Common myeloid progenitor, CD34-positive (primary cell): ENCODE measurements at regions not wholly inside any gene's neighbourhood (a gene's known extent, or its start where the extent isn't known, plus 50 kb on each side); places are given as distances from the start of the nearest gene placed in this dataset.

Experiments used
- CTCF ChIA-PET: fragments of 350-600 bp; sonication (Branson Sonifier 250); formaldehyde crosslinking; loops from one replicate; lab custom pipeline; 2021; ENCODE audit warnings: antibody characterized with exemption; lab: Charles Lee
- POLR2A ChIA-PET: fragments of 350-600 bp; sonication (Branson Sonifier 250); formaldehyde crosslinking; loops from one replicate; lab custom pipeline; 2021; ENCODE audit warnings: antibody characterized with exemption; lab: Charles Lee
- DNase-seq, 3 donors: peaks; one replicate each; pipeline versions ENCODE4 v3.0.0 to v3.0.0-alpha.2; 2013
- H3K27ac ChIP-seq, 2 experiments: 1 replicate in 1 of 2; 2 replicates in 1 of 2; pipeline ENCODE4 v1.7.0; 2013; ENCODE audit warnings: inconsistent platforms in 2 of 2, low read length in 2 of 2, mild to moderate bottlenecking in 2 of 2, low read depth in 1 of 2, moderate library complexity in 1 of 2; ENCODE audit not compliant: severe bottlenecking in 2 of 2, insufficient read depth in 1 of 2, poor library complexity in 1 of 2
- H3K27me3 ChIP-seq, 5 experiments: replicated peaks in 2 of 5; 1 replicate in 3 of 5; 2 replicates in 2 of 5; pipeline versions ENCODE4 v1.6.1 to v1.7.0; 2013; ENCODE audit warnings: low read length in 4 of 5, mild to moderate bottlenecking in 2 of 5, moderate library complexity in 2 of 5, inconsistent platforms in 1 of 5; ENCODE audit not compliant: insufficient read depth in 5 of 5, control insufficient read depth in 4 of 5
- H3K36me3 ChIP-seq, 4 experiments: 1 replicate in 2 of 4; 2 replicates in 2 of 4; pipeline versions ENCODE4 v1.6.1 to v1.7.0; 2013; ENCODE audit warnings: low read length in 3 of 4, control low read depth in 1 of 4, mild to moderate bottlenecking in 1 of 4; ENCODE audit not compliant: control insufficient read depth in 4 of 4, insufficient read depth in 4 of 4
- H3K4me1 ChIP-seq, 4 experiments: 1 replicate in 3 of 4; 2 replicates in 1 of 4; pipeline versions ENCODE4 v1.6.1 to v1.7.1; 2013; ENCODE audit warnings: low read length in 3 of 4, mild to moderate bottlenecking in 3 of 4, control low read depth in 1 of 4, inconsistent platforms in 1 of 4, moderate library complexity in 1 of 4; ENCODE audit not compliant: control insufficient read depth in 4 of 4, insufficient read depth in 4 of 4; ENCODE audit errors: control extremely low read depth in 1 of 4
- H3K4me3 ChIP-seq, 7 experiments: 1 replicate in 4 of 7; 2 replicates in 3 of 7; pipeline versions ENCODE4 v1.5.1 to v1.7.0; 2013; ENCODE audit warnings: mild to moderate bottlenecking in 7 of 7, low read length in 6 of 7, moderate library complexity in 6 of 7, inconsistent platforms in 2 of 7, low read depth in 2 of 7, control low read depth in 1 of 7; ENCODE audit not compliant: insufficient read depth in 4 of 7, control insufficient read depth in 1 of 7; ENCODE audit errors: extremely low read depth in 1 of 7
- H3K9me3 ChIP-seq, 5 experiments: 1 replicate in 4 of 5; 2 replicates in 1 of 5; pipeline versions ENCODE4 v1.6.1 to v1.7.1; 2013; ENCODE audit warnings: low read length in 4 of 5, mild to moderate bottlenecking in 2 of 5, inconsistent platforms in 1 of 5, low read depth in 1 of 5, moderate library complexity in 1 of 5; ENCODE audit not compliant: control insufficient read depth in 4 of 5, insufficient read depth in 2 of 5; ENCODE audit errors: control extremely low read depth in 1 of 5
- WGBS: methylation state at CpG from one replicate; pipeline ENCODE4 v1.1.5; 2013; ENCODE audit not compliant: insufficient coverage; 5-methylcytosine and 5-hydroxymethylcytosine counted together

GRCh38 chr1:38571726-38572125 is 287.8 kb downstream of the RRAGC start:
- Histone ChIP-seq H3K36me3 (no peaks in the 10 kb centered on the region), H3K27ac (no peak overlapping the region), H3K9me3 (no peaks in the 10 kb centered on the region), H3K27me3 (peaks cover 0 to 53% (median 17%) of the 10 kb centered on the region in 5 experiments), H3K4me1 (peaks cover 0 to 2% (median 0%) of the 10 kb centered on the region in 4 experiments), H3K4me3 (no peak overlapping the region)
- ChIA-PET CTCF (interaction anchor here (1.4 to 1.5 kb wide), 2 partner anchors 10 to 14 kb away, joined by 3 read pairs; no protein-coding TSS in a partner anchor), POLR2A (no interaction called here)
- 80% methylated on average over 1 of the region's 4 CpGs for WGBS
- no peak for DNase-seq

- CTCF ChIA-PET = interaction anchor here (1.4 to 1.5 kb wide), 2 partner anchors 9 to 15 kb away, joined by 3 read pairs; no protein-coding TSS in a partner anchor
- Histone ChIP-seq H3K4me1 (peaks cover 0 to 2% (median 0%) of the 10 kb centered on the region in 4 experiments), H3K27me3 (peaks cover 0 to 44% (median 14%) of the 10 kb centered on the region in 5 experiments), H3K27ac (no peak overlapping the region), H3K9me3 (no peaks in the 10 kb centered on the region), H3K4me3 (no peak overlapping the region), H3K36me3 (no peaks in the 10 kb centered on the region)
- no peak for DNase-seq
- WGBS = 94% methylated on average over 2 of the region's 3 CpGs
- POLR2A ChIA-PET = no interaction called here
Observed at GRCh38 chr1:38570657-38570975, 289.0 kb downstream of the RRAGC start.

- H3K27me3 ChIP-seq = peaks cover 0 to 43% (median 14%) of the 10 kb centered on the region in 5 experiments
- no peak overlapping the region for H3K27ac ChIP-seq
- 55% methylated on average over 18 of the region's 26 CpGs for WGBS
- DNase-seq = no peak
- H3K4me3 ChIP-seq = no peak overlapping the region
- no peaks in the 10 kb centered on the region for H3K9me3 ChIP-seq
- H3K4me1 ChIP-seq = peaks cover 0 to 2% (median 0%) of the 10 kb centered on the region in 4 experiments
- CTCF ChIA-PET = interaction anchor here (1.0 to 1.5 kb wide), 3 partner anchors 8 to 15 kb away, joined by 3 read pairs; no protein-coding TSS in a partner anchor
- H3K36me3 ChIP-seq = no peaks in the 10 kb centered on the region
- POLR2A ChIA-PET = no interaction called here
Observed at GRCh38 chr1:38569932-38570656, 289.5 kb downstream of the RRAGC start.

GRCh38 chr1:38568061-38568857 is 291.3 kb downstream of the RRAGC start:
- H3K4me1 ChIP-seq = peaks cover 0 to 2% (median 0%) of the 10 kb centered on the region in 4 experiments
- H3K27ac ChIP-seq = no peak overlapping the region
- CTCF ChIA-PET = no interaction called here
- POLR2A ChIA-PET = no interaction called here
- WGBS = 100% methylated on average over 2 of the region's 5 CpGs
- no peaks in the 10 kb centered on the region for H3K36me3 ChIP-seq
- peaks cover 4 to 45% (median 19%) of the 10 kb centered on the region in 5 experiments for H3K27me3 ChIP-seq
- H3K4me3 ChIP-seq = no peak overlapping the region
- no peaks in the 10 kb centered on the region for H3K9me3 ChIP-seq
- no peak for DNase-seq

DNA sequence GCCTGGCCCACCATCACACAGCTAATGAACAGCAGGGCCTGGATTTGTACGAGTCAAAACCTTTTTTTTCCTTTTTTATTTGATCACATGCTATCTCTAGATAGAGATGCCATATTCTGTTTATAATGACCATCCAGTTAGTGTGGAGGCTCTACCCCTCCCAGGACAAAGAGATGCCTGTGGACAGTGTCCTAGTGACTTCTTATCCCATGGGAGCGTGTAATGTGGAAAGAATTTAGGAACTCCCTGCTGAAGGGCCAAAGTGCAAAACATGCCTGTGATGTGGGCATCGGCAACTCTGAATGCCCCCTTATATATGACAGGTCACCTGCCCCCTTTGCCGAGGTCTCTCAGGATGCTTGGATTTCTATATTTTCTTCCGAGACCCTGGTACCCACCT is 292.2 kb downstream of the RRAGC start:
- WGBS = 100% methylated on average over 4 of the region's 5 CpGs

GRCh38 chr1:38565020-38565491 is 294.5 kb downstream of the RRAGC start:
- no peaks in the 10 kb centered on the region for H3K9me3 ChIP-seq
- no peak for DNase-seq
- H3K4me3 ChIP-seq = no peak overlapping the region
- peaks cover 4 to 19% (median 8%) of the 10 kb centered on the region in 4 experiments for H3K4me1 ChIP-seq
- POLR2A ChIA-PET = no interaction called here
- peaks cover 2 to 33% (median 16%) of the 10 kb centered on the region in 5 experiments for H3K27me3 ChIP-seq
- no peak overlapping the region for H3K27ac ChIP-seq
- 79% methylated on average over 4 of the region's 5 CpGs for WGBS
- H3K36me3 ChIP-seq = no peaks in the 10 kb centered on the region
- CTCF ChIA-PET = interaction anchor here (1.4 kb wide), 1 partner anchor 11 kb away, joined by 4 read pairs; no protein-coding TSS in a partner anchor

More for the DNA sequence above, 292.2 kb downstream of the RRAGC start:
- no peak for DNase-seq
- Histone ChIP-seq H3K27me3 (peaks cover 4 to 49% (median 17%) of the 10 kb centered on the region in 5 experiments), H3K9me3 (no peaks in the 10 kb centered on the region), H3K4me3 (no peak overlapping the region), H3K4me1 (peaks cover 0 to 2% (median 0%) of the 10 kb centered on the region in 4 experiments), H3K36me3 (no peaks in the 10 kb centered on the region), H3K27ac (no peak overlapping the region)
- POLR2A ChIA-PET = no interaction called here
- CTCF ChIA-PET = no interaction called here
